ENCODE measurements at regions not wholly inside any gene's neighbourhood (a gene's known extent, or its start where the extent isn't known, plus 50 kb on each side); places are given as distances from the start of the nearest gene placed in this dataset.

- FAIRE-seq (no peak), DNase-seq (ENCODE audit: insufficient read length, low spot score) (no peak)
Observed at GRCh38 chr17:34874478-34874877, 86.8 kb downstream of the CCT6B start.

GRCh38 chr17:34872640-34873039 is 88.6 kb downstream of the CCT6B start:
- DNase-seq (ENCODE audit: insufficient read length, low spot score) (no peak), FAIRE-seq (no peak)

DNA sequence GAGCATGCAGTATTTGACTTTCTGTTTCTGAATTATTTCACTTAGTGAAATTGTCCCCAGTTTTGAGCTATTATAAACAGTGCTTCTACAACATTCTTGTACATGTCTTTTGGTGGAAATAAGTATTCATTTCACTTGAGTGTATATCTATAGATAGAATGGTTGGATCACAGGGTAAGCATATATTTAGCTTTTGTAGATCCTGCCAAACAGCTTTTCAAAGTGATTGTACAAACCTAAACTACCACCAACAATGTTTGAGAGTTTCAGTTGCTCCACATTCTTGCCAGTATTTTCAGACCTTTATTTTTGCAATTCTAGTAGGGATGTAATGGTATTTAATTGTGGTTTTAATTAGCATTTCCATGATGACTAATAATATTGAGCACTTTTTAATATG is 91.6 kb downstream of the CCT6B start:
- no peak for DNase-seq (ENCODE audit: insufficient read length, low spot score)
- FAIRE-seq, result no peak

GRCh38 chr17:34865716-34866115 is 95.5 kb downstream of the CCT6B start:
- FAIRE-seq (no peak), DNase-seq (ENCODE audit: insufficient read length, low spot score) (no peak)

GRCh38 chr17:34862384-34862783 is 98.9 kb downstream of the CCT6B start:
- FAIRE-seq (no peak), DNase-seq (ENCODE audit: insufficient read length, low spot score) (no peak)

DNA sequence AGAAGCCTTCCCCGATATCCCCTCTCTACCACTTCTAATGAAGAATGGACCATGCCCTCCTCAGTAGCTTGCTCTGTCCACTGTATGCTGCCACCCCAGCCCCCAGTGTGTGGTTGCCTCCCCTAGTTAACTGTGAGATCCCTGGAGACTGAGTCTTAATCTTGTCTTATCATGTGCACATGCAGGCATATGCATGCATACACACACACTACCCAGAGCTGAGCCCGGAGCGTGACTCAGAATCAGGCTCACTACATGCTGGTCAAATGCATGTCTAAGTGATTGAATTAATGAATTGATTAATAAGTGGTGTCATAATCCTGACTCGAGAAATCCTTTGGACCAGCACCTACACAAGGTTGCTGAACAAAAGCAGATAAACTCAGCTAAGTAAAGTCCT is 99.4 kb downstream of the CCT6B start:
- FAIRE-seq (no peak), DNase-seq (ENCODE audit: insufficient read length, low spot score) (no peak)

DNA sequence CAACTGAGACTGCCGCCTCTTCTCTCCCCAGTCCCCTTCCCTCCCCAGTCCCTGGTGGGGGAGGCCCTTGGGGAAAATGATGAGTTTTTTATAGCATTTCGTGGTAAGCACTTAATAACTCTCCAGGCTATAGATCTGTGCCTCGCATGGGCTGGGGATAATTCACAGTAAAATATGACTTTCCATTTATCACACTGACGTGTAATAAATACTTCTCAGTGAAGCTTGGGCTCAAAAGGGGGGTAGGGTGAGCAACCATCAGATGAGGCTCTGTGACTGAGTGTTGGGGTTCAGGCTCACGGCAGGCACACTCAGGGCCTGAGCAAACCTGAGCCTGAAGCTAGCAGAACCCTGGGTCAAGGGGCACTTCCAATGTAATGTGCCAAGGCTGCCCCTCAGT is 101.6 kb downstream of the CCT6B start:
- no peak for DNase-seq (ENCODE audit: insufficient read length, low spot score)
- no peak for FAIRE-seq

GRCh38 chr17:34858591-34859565 is 102.4 kb downstream of the CCT6B start:
- FAIRE-seq (no peak), DNase-seq (ENCODE audit: insufficient read length, low spot score) (no peak)

GRCh38 chr17:34853924-34854323 is 107.3 kb downstream of the CCT6B start:
- FAIRE-seq (no peak), DNase-seq (ENCODE audit: insufficient read length, low spot score) (no peak)

- DNase-seq (ENCODE audit: insufficient read length, low spot score), result no peak
- no peak for FAIRE-seq
Observed at GRCh38 chr17:34852614-34853013, 108.6 kb downstream of the CCT6B start.

- DNase-seq (ENCODE audit: insufficient read length, low spot score) (no peak), FAIRE-seq (no peak)
Observed at GRCh38 chr17:34851961-34852540, 109.2 kb downstream of the CCT6B start.

- DNase-seq (ENCODE audit: insufficient read length, low spot score), result no peak
- FAIRE-seq, result no peak
Observed at GRCh38 chr17:34850964-34851363, 110.3 kb downstream of the CCT6B start.

GRCh38 chr17:34850023-34850422 is 111.2 kb downstream of the CCT6B start:
- FAIRE-seq (no peak), DNase-seq (ENCODE audit: insufficient read length, low spot score) (no peak)

- FAIRE-seq (no peak), DNase-seq (ENCODE audit: insufficient read length, low spot score) (no peak)
Observed at GRCh38 chr17:34847938-34848337, 113.3 kb downstream of the CCT6B start.

DNA sequence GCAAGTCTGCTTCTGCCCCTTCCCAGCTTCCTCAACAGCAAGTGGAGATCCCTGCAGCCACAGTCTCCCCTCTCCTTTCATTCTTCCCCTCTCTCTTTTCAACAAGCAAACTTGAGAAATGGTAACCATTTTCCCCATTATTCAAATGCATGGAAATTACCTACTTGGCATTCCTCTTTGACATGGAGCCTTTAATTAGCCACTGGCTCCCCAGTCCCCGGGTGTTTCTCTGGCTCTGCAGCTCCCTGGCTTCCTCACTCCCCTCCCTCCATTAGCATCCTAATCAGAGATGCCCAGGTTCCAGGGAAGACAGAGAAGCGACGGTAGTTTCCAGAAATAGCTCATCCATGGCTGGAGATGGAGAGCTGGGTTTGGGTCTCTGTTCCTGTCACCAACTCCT is 116.0 kb downstream of the CCT6B start:
- FAIRE-seq (no peak), DNase-seq (ENCODE audit: insufficient read length, low spot score) (no peak)

- no peak for FAIRE-seq
- DNase-seq (ENCODE audit: insufficient read length, low spot score), result no peak
Observed at GRCh38 chr17:34843682-34844081, 117.6 kb downstream of the CCT6B start.

GRCh38 chr17:34842235-34842634 is 119.0 kb downstream of the CCT6B start:
- DNase-seq (ENCODE audit: insufficient read length, low spot score) (no peak), FAIRE-seq (no peak)

DNA sequence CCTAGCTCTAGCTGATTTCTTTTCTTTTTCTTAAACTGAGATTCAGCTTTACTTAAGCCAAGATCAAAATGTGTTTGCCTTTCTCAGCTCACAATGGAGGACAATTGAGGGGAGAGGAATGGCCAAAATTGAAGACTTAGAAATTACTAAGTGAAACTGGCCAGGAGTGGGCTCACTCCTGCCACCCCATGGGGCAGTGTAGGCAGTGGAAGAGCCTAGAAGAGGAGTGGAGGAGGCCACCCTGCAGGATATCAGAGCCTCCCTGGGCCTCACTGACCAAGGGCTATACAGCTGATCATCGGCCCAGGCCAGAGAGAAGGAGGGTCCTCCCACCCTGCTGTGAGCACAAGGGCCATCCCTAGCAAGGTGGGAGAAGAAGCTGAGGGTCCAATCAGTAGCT is 119.8 kb downstream of the CCT6B start:
- FAIRE-seq (no peak), DNase-seq (ENCODE audit: insufficient read length, low spot score) (no peak)

GRCh38 chr17:34840750-34841149 is 120.5 kb downstream of the CCT6B start:
- FAIRE-seq, result no peak
- DNase-seq (ENCODE audit: insufficient read length, low spot score), result no peak

- no peak for FAIRE-seq
- DNase-seq (ENCODE audit: insufficient read length, low spot score), result no peak
Observed at GRCh38 chr17:34837876-34838478, 123.3 kb downstream of the CCT6B start.

GRCh38 chr17:34832376-34832775 is 128.9 kb downstream of the CCT6B start:
- FAIRE-seq, result no peak
- no peak for DNase-seq (ENCODE audit: insufficient read length, low spot score)

DNA sequence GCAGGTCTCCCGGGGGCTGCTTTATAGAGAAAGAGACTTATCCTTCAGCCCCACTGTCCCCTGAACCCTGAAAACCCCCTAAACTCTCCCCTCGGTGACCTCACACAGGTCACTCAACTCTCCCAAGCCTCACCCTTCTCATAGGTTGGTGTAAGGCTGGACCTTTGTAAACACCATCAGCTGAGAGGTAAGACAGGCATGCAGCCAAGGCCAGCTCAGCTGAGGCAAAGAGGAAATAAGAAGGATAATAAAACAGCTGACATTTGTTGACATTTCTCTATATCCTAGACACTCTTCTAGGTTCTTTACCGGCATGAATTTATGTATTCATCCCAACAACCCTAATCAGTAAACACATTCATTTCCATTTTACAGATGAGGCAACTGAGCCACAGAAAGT is 134.3 kb downstream of the CCT6B start:
- DNase-seq (ENCODE audit: insufficient read length, low spot score) (no peak), FAIRE-seq (no peak)
